H7 (cell line): ENCODE measurements at regions not wholly inside any gene's neighbourhood (a gene's known extent, or its start where the extent isn't known, plus 50 kb on each side); places are given as distances from the start of the nearest gene placed in this dataset.

Experiments
- DNase-seq: peaks from one replicate; pipeline ENCODE4 v3.0.0; 2012
- H3K27me3 ChIP-seq: 2 replicates; pipeline ENCODE4 v1.6.0; 2011; ENCODE audit warnings: mild to moderate bottlenecking, low read length; ENCODE audit not compliant: control insufficient read depth, insufficient read depth
- H3K36me3 ChIP-seq: replicated peaks from 2 replicates; pipeline ENCODE4 v1.5.1; 2011; ENCODE audit warnings: low read length; ENCODE audit not compliant: control insufficient read depth, insufficient read depth
- H3K4me3 ChIP-seq: 2 replicates; pipeline ENCODE4 v1.5.1; 2011; ENCODE audit warnings: low read depth, mild to moderate bottlenecking, control low read depth, low read length, moderate library complexity; ENCODE audit not compliant: insufficient read depth

DNA sequence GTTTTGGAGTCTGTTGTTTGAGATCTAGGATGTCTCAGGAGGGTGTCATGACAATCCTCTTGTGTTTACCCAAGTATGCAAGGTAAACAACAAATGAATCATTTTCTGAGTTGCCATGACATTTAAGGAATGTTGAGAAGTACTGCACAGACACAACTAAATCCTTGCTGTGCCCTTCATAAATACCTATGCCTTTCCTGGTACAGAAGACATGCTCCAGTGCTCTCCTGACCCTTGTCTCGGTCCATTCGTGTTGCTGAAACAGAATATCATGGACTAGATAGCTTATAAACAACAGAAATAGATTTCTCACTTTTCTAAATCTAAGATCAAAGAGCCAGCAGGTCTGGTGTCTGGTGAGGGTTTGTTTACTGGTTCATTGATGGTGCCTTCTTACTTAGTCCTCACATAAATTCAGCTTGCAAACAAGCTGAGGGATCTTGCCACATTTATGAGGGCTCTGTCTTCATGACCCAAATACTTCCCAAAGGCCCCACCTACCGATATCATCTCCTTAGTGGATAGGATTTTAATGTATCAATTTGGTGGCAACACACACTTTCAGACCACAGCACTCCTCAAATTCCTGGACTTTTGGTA, 341.8 kb upstream of the SEMA3A start:
- DNase-seq = no peak
- H3K4me3 ChIP-seq = no peak overlapping the region
- no peaks in the 10 kb centered on the region for H3K36me3 ChIP-seq
- no peaks in the 10 kb centered on the region for H3K27me3 ChIP-seq

- H3K4me3 ChIP-seq = no peak overlapping the region
- H3K27me3 ChIP-seq = no peaks in the 10 kb centered on the region
- DNase-seq = no peak
Observed at GRCh38 chr7:84535580-84536270, 341.1 kb upstream of the SEMA3A start.

DNA sequence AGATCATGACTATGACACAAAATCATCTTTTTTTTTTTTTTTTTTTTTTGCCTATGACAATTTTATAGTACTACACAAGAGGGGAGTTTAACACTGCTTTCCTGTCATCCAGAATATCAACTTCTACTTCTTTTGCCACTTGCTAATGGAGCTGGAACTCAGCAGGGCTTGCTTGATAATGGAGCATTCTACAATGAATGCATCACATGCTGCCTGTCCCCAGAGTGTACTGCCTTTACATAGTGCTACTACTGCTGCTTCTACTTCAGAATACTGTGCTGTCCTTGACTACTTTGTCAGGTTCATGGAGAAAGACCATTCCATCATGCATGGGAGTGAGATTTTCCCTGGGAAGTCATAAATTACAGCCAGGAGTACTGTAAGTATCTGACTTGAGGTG, 338.6 kb upstream of the SEMA3A start:
- Histone ChIP-seq H3K27me3 (no peaks in the 10 kb centered on the region), H3K36me3 (no peaks in the 10 kb centered on the region), H3K4me3 (no peak overlapping the region)
- no peak for DNase-seq

More at GRCh38 chr7:84535580-84536270, 341.1 kb upstream of the SEMA3A start:
- H3K36me3 ChIP-seq = no peaks in the 10 kb centered on the region

DNA sequence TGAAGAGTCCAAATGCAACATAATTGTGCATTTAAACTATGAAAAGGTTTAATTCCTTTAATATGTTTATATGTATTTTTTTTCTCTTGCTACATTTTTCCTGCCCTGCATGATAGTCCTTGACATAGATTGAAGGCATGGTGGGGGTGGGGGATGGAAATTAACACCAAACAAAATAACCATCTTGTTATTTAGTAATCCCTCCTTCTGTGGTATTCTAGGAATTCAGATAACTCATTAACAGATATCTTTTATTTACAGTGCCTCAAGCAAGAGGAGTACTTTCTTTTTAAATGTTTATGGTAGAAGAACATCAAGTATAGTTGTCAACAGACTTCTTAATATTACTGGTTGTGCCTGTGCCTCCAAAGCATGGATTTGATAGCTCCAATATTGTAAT, 337.6 kb upstream of the SEMA3A start:
- no peak overlapping the region for H3K4me3 ChIP-seq
- no peaks in the 10 kb centered on the region for H3K27me3 ChIP-seq
- H3K36me3 ChIP-seq = no peaks in the 10 kb centered on the region
- DNase-seq = no peak

- no peak for DNase-seq
- H3K36me3 ChIP-seq = no peaks in the 10 kb centered on the region
Observed at GRCh38 chr7:84529480-84530205, 335.1 kb upstream of the SEMA3A start.

DNA sequence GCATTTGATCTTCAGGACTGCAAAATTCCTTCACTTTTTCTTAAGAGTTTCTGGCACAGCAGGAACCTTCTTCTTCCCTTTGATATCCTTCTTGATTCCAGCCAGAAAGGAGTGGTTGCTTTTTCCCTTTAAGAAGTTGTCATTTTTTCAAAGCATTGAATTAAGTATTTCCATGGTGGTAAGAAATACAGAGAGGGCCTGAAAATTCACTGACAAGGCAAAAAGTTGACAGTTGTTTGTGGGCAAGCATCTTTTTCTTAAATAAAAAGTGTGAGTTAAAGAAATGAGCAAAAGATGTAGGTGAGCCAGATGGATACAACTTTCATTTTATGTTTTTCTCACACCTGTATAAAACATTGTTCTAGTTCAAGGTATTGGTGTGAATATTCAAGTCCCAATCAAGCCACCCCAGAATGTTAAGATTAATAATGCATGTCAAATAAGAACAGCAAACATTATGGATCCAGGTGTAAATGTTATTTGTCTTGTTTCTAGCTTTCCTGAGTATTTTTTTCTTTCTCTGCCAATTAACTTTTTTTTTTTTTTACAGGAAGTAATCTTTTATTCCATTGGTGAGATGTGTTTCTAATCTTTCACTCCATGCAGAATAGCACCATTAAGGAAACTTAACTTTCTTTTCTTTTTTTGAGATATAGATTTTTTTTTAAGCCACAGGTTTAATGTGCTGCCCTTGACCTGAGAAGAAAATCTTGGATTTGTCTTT, 334.3 kb upstream of the SEMA3A start:
- H3K27me3 ChIP-seq = no peaks in the 10 kb centered on the region
- DNase-seq = no peak
- no peaks in the 10 kb centered on the region for H3K36me3 ChIP-seq
- no peak overlapping the region for H3K4me3 ChIP-seq

More at GRCh38 chr7:84529480-84530205, 335.1 kb upstream of the SEMA3A start:
- Histone ChIP-seq H3K27me3 (no peaks in the 10 kb centered on the region), H3K4me3 (no peak overlapping the region)

DNA sequence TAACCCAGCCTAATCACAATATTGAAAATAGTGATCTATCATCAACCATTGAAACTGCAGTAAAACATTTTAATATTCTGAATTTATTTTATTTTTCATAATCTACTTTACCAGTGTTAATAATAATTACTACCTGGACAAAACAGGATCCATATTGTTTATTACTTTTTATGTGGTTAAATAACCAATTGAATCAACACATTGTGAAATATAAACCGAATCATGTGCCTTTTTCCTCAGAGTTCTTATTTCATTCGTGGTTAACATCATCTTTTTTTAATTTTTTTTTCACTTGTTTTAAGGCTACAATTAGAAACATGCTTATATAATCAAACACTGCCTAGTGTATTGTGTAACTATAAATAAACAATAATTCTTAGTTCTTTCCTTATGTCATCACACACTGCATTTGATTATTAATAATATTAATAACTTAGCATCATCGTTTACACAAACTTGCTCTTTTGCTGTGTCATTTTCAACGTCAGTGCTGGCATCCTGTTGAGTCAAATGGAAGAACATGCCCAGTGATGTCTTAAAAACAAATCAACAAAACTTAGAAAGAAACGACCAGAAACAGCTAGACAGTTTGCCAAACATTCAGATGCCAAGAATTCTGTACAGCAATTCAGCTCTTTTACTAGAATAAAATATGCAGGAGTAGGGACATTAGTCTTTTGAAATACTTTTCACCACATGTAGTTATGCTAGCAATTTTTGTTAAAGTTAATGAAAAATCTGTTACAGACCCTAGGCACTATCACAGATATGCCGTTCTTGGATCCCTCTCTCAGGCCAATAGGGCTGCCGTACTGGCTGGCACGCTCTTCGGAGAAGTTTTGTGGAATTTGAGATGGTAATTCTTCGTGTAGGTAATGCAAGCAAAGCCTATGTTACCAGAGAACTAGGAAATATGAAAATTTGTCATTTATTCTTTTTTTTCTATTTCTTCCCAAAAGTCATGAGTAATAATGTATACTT, 330.4 kb upstream of the SEMA3A start:
- H3K4me3 ChIP-seq = no peak overlapping the region
- no peaks in the 10 kb centered on the region for H3K36me3 ChIP-seq
- no peak for DNase-seq
- H3K27me3 ChIP-seq = no peaks in the 10 kb centered on the region

GRCh38 chr7:84513061-84513460, 318.5 kb upstream of the SEMA3A start:
- H3K4me3 ChIP-seq = no peak overlapping the region
- no peak for DNase-seq
- no peaks in the 10 kb centered on the region for H3K36me3 ChIP-seq
- H3K27me3 ChIP-seq = no peaks in the 10 kb centered on the region

- no peaks in the 10 kb centered on the region for H3K36me3 ChIP-seq
- no peak for DNase-seq
- H3K27me3 ChIP-seq = no peaks in the 10 kb centered on the region
- no peak overlapping the region for H3K4me3 ChIP-seq
Observed at GRCh38 chr7:84512055-84512454, 317.5 kb upstream of the SEMA3A start.

DNA sequence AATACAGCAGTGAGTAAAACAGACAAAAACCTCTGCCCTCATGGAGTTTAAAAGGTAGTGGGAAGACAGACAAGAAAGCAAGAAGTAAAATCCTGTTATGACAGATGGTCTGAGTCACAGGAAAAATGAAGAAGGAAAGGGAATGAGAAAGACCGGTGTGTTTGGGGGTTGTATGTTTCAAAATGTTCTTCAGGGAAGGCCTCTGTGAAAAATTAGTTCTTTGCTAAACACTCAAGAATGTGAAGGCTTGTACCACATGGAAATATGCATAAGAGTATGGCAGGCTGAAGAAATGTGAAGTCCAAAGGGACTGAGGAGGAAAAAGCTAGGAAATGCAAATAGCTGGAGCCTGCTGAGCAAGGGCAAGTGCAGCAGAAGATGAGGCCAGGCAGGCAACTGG, 315.9 kb upstream of the SEMA3A start:
- Histone ChIP-seq H3K27me3 (no peaks in the 10 kb centered on the region), H3K4me3 (no peak overlapping the region), H3K36me3 (no peaks in the 10 kb centered on the region)
- no peak for DNase-seq

DNA sequence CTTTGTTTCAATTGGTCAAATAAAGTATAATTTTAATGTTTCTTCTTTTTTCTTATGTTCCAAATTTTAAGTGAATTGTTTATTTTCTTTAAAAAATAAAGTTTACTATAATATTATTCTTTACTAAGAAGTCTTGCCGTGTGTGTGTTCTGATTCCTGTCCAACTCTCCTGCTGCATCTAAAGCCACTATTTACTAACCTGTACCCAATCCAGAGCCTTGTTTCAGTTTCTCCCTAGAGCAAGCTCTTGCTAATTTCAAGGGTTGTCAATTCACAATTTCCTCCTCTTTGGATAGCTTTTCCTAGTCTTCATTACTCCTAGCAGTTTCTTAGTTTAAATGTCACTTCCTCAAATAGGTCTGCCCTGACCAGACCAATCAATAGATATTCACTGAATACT, 314.9 kb upstream of the SEMA3A start:
- no peaks in the 10 kb centered on the region for H3K27me3 ChIP-seq
- no peak overlapping the region for H3K4me3 ChIP-seq
- no peaks in the 10 kb centered on the region for H3K36me3 ChIP-seq
- DNase-seq = no peak

DNA sequence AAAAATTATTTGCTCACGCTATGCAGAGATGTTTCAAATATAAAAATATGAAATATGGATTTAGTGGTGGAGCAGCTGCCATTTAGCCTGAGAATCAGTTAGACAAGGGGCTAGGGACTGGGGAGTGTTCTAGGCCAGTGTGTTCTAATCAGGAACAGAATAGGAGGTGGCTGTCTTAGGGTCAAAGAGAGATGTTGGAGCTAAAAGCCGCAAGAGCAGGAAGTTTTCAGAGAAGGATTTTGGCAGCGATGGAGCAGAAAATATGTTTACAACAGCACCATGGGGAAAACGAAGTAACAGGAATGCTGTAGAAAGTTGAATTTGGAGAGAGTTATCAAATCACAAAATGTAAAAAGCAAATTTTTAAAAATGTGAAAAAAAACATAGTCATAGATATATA, 314.0 kb upstream of the SEMA3A start:
- DNase-seq = no peak
- Histone ChIP-seq H3K27me3 (no peaks in the 10 kb centered on the region), H3K4me3 (no peak overlapping the region), H3K36me3 (no peaks in the 10 kb centered on the region)

DNA sequence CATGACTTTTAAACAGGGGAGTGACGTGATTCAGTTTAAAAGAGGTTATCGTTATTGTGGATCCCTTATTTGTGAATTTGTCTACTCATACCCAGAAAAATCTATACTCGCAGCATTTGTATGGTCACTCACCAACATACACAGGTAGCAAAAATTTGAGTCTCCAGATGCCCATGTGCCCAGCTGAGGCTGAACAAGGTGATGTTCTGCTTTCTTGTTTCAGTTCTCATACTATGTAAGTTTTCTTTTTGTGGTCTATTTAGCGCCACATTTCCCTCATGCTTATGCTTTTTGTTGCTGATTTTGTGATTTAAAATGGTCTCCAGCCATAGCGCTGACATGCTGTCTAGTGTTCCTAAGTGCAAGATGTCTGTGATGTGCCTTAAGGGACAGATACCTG, 312.9 kb upstream of the SEMA3A start:
- Histone ChIP-seq H3K36me3 (no peaks in the 10 kb centered on the region), H3K4me3 (no peak overlapping the region), H3K27me3 (no peaks in the 10 kb centered on the region)
- no peak for DNase-seq

GRCh38 chr7:84506151-84506550, 311.6 kb upstream of the SEMA3A start:
- Histone ChIP-seq H3K4me3 (no peak overlapping the region), H3K36me3 (no peaks in the 10 kb centered on the region), H3K27me3 (no peaks in the 10 kb centered on the region)
- no peak for DNase-seq
